Astrocyte of the cerebellum (primary cell): ENCODE measurements at regions not wholly inside any gene's neighbourhood (a gene's known extent, or its start where the extent isn't known, plus 50 kb on each side); places are given as distances from the start of the nearest gene placed in this dataset.
"Not testable (repeated sequence)": the region's sequence is repeated elsewhere in the genome, so short reads cannot be mapped to it uniquely, and the experiment has no call there.

Experiments
- DNase-seq: peaks from one replicate; pipeline ENCODE4 v3.0.0-alpha.2; 2011; ENCODE audit warnings: low read depth
- H3K4me3 ChIP-seq: 2 replicates; pipeline ENCODE4 v1.5.1; 2011; ENCODE audit warnings: mild to moderate bottlenecking, low read depth, low read length, moderate library complexity
- CTCF ChIP-seq: IDR thresholded peaks from 2 replicates; pipeline ENCODE4 v1.5.1; 2012; ENCODE audit warnings: low read length, low read depth, moderate library complexity, mild to moderate bottlenecking; ENCODE audit errors: missing control alignments
- in situ Hi-C: cut with HindIII; loops from 2 replicates; pipeline ENCODE4 v1.10.0; 2017; ENCODE audit warnings: low sequenced_read_pairs

- H3K4me3 ChIP-seq, result no peak overlapping the region
- DNase-seq, result no peak
- in situ Hi-C loops, result no loop called here
- no peak for TF ChIP-seq CTCF
Observed at GRCh38 chr2:105674401-105674800, 70.3 kb upstream of the NCK2 start.

GRCh38 chr2:105671156-105671555 is 73.6 kb upstream of the NCK2 start:
- H3K4me3 ChIP-seq, result no peak overlapping the region
- no peak for DNase-seq
- in situ Hi-C loops, result no loop called here
- TF ChIP-seq CTCF, result no peak

DNA sequence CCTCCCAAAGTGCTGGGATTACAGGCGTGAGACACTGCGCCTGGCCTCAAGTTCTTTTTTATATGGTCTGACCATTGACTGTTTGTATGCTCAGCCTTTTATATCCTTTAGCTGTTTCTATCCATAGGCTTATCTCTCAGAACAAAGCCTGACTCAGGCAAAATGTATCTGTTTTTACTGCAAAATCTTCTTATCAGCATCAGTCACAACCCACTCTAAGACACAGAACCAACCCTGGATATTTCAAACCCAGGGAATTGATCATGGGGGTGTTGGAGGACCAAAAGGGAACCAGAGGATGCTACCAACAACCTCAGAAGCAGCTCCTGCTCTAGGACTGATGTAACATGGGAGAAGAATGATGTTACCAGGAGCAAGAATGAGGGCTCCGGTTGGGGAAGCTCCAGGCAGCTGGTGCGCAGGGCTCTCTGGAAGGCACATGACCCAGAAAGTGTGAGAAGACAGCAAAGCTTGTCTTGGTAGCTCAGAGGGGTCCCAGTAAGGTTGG is 75.3 kb upstream of the NCK2 start:
- DNase-seq, result no peak
- in situ Hi-C loops, result no loop called here
- no peak for TF ChIP-seq CTCF
- no peak overlapping the region for H3K4me3 ChIP-seq

DNA sequence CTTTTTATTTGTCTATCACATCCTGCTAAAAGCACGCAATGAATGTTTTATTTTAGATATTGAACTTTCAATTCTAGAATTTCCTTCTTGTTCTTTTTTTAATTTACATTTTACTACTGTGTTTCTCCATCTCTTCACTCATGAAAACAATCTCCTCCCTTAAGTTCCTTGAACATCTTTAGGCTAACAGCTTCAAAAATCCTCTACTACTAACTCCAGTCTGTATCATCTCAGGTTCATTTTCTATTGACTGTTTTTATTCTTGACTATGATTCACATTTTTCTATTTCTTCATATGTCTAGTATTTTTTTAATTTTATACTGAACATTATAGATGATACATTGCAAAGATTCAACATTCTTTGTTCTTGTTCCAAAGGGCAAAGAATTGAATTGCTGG is 79.2 kb upstream of the NCK2 start:
- TF ChIP-seq CTCF, result no peak
- H3K4me3 ChIP-seq, result no peak overlapping the region
- no peak for DNase-seq
- in situ Hi-C loops, result no loop called here

DNA sequence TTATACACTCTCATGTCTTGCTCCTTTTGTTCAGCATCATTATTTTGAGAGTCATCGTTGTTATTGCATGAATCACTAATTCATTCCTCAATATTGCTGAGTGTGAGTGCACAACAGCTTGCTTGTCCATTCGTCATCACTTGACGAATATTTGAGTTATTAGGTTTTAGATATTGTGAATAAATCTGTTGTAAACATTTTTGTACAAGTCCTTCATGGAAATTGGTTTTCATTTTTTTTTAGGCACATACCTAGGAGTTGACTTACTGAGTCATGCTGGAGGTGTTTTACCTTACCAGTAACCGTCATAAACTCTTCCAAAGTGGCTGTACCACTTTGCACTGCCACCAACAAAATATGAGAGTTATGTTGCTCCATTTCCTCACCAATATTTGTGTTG is 84.2 kb upstream of the NCK2 start:
- no peak overlapping the region for H3K4me3 ChIP-seq
- no peak for TF ChIP-seq CTCF
- no peak for DNase-seq
- in situ Hi-C loops, result no loop called here

- in situ Hi-C loops, DNase-seq, H3K4me3 ChIP-seq: not testable (repeated sequence)
Observed at GRCh38 chr2:105655723-105656606, 88.7 kb upstream of the NCK2 start.

DNA sequence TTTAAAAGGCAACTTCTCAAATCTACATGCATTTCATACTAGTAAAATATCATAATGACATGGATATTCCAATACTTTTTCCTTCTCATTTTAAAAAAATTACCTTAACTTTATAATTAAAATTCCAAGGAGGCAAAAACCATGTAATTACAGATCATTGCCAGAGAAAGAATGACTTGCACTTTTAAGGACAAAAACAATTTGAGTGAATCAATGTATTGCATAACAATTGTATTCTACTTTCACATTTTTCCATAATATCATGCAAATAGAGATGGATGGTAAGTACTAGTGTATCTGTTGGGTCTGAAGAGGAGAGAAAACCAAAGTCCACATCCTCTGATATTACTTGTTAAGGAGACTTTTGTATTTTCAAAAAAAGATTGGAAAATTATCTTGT is 89.5 kb upstream of the NCK2 start:
- in situ Hi-C loops, result no loop called here

More for the DNA sequence above, 89.5 kb upstream of the NCK2 start:
- H3K4me3 ChIP-seq, result no peak overlapping the region
- DNase-seq, result no peak
- no peak for TF ChIP-seq CTCF
